HG03066 (cell line): ENCODE measurements at regions not wholly inside any gene's neighbourhood (a gene's known extent, or its start where the extent isn't known, plus 50 kb on each side); places are given as distances from the start of the nearest gene placed in this dataset.
"Not testable (repeated sequence)": the region's sequence is repeated elsewhere in the genome, so short reads cannot be mapped to it uniquely, and the experiment has no call there.

Experiments
- ATAC-seq: cut with Tn5 transposase; IDR thresholded peaks from one replicate; pipeline ENCODE4 v1.9.1; 2021; ENCODE audit warnings: low read depth; ENCODE audit not compliant: unreplicated experiment

- no peak for ATAC-seq
These were observed 261.5 kb upstream of the AGTR2 start for GRCh38 chrX:115909017-115909416.

GRCh38 chrX:115911967-115912366 is 258.6 kb upstream of the AGTR2 start:
- ATAC-seq = no peak

- ATAC-seq = peak; percentile 85
These were observed 258.1 kb upstream of the AGTR2 start for GRCh38 chrX:115912372-115912897.

DNA sequence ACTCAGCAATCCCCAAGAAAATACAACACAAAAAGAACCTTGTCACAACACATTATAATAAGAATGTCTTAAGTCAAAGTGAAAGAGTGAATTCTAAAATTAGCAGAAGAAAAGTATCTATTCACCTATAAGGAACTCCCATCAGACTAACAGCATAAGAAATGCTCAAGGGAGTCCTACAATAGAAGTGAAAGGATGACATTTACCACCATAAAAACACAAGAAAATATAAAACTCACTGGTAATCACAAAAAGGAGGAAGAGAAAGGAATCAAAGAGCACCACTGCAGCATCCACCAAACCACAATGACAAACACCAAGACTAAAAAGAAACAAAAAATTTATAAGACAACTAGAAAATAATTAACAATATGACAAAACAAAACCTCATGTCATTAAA is 257.0 kb upstream of the AGTR2 start:
- no peak for ATAC-seq

DNA sequence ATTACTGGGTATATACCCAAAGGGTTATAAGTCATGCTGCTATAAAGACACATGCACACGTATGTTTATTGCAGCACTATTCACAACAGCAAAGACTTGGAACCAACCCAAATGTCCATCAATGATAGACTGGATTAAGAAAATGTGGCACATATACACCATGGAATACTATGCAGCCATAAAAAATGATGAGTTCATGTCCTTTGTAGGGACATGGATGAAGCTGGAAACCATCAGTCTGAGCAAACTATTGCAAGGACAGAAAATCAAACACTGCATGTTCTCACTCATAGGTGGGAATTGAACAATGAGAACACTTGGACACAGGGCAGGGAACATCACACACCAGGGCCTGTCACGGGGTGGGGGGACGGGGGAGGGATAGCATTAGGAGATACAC is 254.9 kb upstream of the AGTR2 start:
- not testable (repeated sequence) for ATAC-seq

- ATAC-seq = no peak
These were observed 241.1 kb upstream of the AGTR2 start for GRCh38 chrX:115929480-115929879.

- no peak for ATAC-seq
These were observed 234.5 kb upstream of the AGTR2 start for GRCh38 chrX:115936008-115936407.

- no peak for ATAC-seq
These were observed 231.5 kb upstream of the AGTR2 start for GRCh38 chrX:115939070-115939469.

DNA sequence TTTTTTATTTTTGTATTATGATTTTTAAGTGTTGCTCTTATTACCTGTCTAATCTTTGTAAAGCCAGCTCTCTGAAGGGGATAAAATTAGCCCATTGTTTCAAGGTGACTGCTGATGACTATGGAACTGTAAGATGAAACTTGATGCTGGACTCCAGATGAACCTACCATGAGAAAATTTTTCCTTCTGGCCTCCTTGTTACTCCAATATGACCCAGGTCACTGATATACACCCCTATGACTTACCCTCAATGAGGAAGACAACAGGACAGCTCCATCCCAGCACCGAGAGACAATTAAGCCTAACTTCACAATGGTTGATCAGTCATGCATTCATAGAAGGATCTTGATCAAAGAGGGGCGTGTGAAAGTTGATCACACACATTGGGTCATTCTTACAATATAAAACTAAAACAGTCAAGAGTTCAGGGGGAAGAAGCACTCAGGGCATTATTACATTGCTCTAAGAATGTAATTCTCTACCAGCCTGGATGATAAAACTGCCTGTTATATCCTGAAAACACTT is 230.8 kb upstream of the AGTR2 start:
- ATAC-seq = no peak

GRCh38 chrX:115940348-115940747 is 230.2 kb upstream of the AGTR2 start:
- ATAC-seq = no peak

DNA sequence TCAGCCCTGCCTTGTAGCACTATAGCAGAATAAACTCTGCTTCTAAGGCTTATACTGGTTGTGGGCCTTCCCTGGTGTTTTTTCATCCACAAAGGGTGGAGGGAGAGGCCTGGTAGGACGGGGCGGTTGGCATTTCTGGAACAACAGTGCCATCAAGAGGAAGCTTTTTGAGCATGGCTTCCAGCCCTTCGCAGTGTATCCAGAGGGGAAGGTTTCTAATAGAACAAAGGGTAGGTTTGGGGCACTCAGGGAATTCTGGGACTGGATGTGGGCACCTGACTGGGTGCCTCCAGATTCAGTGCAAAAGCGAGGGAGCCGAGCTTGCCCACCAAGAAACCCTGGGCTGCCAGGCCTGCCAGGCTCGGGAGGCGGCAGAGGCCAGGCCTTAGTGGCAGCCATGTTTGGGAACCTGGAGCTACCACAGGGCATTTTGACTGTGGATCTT is 229.6 kb upstream of the AGTR2 start:
- no peak for ATAC-seq

DNA sequence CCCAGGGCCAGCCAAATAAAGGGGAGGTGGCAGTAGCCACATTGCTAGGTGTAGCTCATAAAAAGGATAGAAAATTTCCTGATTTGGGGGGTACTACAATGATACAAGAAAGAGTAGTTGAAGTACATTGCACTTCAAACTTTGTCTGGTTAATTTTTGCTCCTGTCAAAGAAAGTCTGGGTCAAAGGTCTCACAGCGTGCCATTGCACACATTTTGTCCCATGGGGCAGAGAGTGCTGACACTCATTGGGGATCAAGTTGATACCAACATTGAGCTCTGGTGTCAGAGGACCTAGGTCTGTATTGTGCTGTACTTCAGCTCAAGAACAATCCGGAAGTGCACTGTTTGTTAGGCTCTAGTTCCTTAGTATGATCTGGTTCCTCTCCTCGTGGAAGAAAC is 229.2 kb upstream of the AGTR2 start:
- no peak for ATAC-seq

GRCh38 chrX:115946059-115946458 is 224.5 kb upstream of the AGTR2 start:
- no peak for ATAC-seq

DNA sequence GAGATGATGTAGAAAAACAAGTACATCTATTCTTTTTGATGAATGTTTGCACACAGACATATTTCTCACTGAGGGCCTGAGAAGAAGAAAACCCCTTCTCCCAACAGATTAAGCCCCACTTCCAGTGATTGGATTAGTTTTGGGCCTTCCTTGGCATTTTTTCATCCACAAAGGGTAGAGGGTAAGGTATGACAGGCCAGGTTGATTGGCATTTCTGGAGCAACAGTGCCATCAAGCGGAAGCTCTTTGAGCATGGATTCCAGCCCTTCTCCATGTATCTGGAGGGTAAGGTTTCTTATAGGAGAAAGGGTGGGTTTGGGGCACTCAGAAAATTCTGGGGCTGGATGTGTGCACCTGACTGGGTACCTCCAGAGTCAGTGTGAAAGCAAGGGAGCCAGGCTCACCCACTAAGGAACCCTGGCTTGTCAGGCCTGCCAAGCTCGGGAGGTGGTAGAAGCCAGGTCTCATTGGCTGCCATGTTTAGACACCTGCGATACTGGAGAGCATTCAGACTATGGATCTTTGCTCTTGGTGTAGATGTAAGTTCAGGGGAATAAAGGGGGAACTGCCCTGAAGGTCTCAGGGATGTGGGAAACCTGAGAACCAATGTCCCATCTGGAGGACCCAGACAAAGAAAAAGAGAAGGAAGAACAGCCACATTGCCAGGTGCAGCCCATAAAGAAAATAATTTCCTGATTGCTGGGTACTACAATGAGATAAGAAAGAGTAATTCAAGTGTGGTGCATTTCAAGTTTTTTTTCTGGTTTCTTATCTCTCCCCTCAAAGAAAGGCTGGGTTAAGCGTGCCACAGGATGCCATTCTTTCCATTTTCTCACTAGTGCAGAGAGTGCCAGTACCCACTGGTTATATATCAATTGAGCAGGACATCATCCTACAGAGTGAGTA is 222.3 kb upstream of the AGTR2 start:
- no peak for ATAC-seq

DNA sequence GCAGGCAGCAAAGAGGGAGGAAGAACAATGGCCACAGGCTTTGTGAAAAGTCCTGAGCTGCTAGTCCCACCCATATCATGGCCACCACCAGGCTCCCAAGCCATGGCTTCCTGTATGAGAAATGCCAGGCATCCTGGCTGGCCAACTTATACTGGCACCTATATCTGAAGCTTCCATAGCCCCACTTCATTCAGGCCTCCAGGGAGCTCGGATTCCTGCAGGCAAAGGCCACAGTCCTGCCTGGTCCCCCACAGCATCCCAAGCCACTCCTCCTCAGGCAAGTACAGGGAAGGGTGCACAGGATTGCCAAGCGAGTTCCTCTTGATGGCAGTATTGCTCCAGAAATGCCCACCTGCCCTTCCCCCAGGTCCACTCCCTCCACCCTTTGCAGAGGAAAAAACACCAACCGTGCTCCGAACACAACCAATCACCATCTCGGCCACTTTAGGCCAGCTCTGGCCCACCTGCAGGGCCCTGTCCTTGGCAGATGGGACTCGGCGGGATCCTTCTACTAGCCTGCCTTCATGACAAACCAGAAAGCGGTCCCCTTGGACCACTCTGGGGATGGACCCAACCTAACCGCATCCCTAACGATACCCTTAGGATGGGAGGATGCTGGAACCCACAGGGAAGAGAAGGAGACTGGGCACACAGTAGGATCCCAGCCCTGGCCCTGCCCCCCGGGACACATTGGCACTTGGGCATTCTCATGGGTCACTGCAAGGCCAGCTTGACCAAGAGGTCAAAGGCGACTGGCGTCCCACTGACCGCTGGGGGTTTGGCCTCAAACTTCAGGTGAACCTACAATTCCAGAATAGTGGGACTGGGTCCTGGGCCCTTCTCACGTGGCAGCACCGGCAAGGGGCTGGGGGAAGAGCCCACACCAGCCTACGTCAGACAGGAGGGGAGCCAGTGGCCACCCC is 220.4 kb upstream of the AGTR2 start:
- ATAC-seq = no peak

DNA sequence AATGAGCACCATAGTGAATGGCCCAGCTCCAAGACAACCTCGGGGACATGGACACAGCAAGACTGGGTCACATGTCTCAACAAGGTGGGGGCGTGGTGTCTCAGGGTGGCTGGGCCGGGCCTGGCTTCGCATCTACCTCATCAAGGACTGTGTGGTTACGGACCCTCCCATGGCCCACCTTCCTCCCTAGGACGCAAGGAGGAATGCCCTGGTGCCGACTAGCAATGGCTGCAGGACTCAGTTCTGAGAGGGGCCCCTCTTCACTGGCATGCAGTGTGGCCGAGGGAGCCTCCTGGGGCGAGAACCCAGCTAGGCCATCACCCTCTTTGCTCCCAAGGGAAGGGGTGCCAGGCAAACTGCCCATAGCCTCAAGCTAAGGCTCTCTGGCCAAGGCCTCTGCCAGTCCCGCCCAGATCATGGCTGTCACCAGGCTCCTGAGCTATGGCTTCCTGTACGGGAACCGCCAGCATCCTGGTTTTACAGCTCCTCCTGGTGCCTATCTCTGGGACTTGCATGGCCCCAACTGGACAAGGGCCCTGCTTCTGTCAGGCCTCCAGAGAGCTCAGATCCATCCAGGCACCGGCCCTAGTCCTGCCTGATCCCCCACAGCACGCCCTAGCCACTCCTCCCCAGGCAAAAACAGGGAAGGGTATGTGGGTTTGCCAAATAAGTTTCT is 218.0 kb upstream of the AGTR2 start:
- ATAC-seq = no peak

GRCh38 chrX:115957862-115958490 is 212.6 kb upstream of the AGTR2 start:
- no peak for ATAC-seq

GRCh38 chrX:115958687-115959359 is 211.7 kb upstream of the AGTR2 start:
- no peak for ATAC-seq

DNA sequence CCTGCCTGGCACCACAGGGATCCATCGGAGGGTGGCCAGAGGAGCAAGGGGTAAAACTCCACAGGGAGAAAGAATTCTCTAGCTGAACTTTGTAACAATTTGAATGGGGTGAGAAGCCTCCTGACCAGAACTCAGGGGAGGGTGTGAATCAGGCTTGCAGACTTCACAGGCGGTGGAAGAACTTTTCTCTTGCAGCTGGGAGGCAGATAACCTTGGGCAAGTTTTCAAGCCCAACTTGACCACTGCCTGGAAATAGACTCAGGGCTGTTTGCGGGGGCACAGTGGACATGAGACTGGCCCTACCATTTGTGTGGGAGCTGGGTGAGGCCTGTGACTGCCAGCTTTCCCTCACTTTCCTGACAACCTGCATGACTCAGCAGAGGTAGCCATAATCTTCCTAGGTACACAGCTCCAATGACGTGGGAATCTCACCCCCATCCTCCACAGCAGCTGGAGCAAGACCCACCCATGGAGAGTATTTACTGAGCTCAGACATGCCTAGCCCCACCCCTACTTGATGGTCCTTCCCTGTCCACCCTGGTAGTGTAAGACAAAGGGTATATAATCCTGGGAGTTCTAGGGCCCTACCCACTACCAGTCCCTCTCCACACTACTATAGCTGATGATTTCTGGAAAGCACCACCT is 210.0 kb upstream of the AGTR2 start:
- ATAC-seq = no peak
